K562 (cell line): ENCODE measurements at regions not wholly inside any gene's neighbourhood (a gene's known extent, or its start where the extent isn't known, plus 50 kb on each side); places are given as distances from the start of the nearest gene placed in this dataset.

Experiments used
- ARID3A ChIP-seq: IDR thresholded peaks from 2 replicates; pipeline ENCODE4 v1.6.1; 2012; ENCODE audit warnings: low read depth, low read length, improper control_type of control experiment, borderline replicate concordance
- HDAC1 ChIP-seq, 2 experiments: fragments of 450-650 bp; IDR thresholded peaks; 2 replicates each; pipeline ENCODE4 v1.6.1; 2016 to 2017; ENCODE audit warnings: inconsistent platforms in 1 of 2, mild to moderate bottlenecking in 1 of 2, moderate library complexity in 1 of 2
- MAFG ChIP-seq: fragments of 450-650 bp; conservative IDR thresholded peaks from 2 replicates; pipeline ENCODE4 v1.6.1; 2016; ENCODE audit warnings: missing genetic modification characterization, missing compliant biosample characterization
- MAZ ChIP-seq, 2 experiments: fragments of 450-650 bp in 1 of 2; sonication (generic) in 1 of 2; formaldehyde crosslinking; IDR thresholded peaks in 1 of 2; conservative IDR thresholded peaks in 1 of 2; 2 replicates each; pipeline versions ENCODE4 v1.4.0 to v1.5.0; 2020; ENCODE audit warnings: mild to moderate bottlenecking in 1 of 2, missing genetic modification reagents in 1 of 2
- MLLT1 ChIP-seq, 2 experiments: fragments of 450-650 bp; IDR thresholded peaks; 2 replicates each; pipeline ENCODE4 v1.6.1; 2016
- RUNX1 ChIP-seq: sonication (generic); IDR thresholded peaks from 2 replicates; pipeline ENCODE4 v1.6.1; 2016; ENCODE audit warnings: antibody characterized with exemption, low read depth
- SAFB2 ChIP-seq: fragments of 200-400 bp; formaldehyde crosslinking; IDR thresholded peaks from 2 replicates; pipeline ENCODE4 v1.6.1; 2018; ENCODE audit warnings: borderline replicate concordance, low read length, low read depth, moderate library complexity; ENCODE audit not compliant: severe bottlenecking
- SP2 ChIP-seq: IDR thresholded peaks from 2 replicates; pipeline ENCODE4 v1.6.1; 2011; ENCODE audit warnings: mild to moderate bottlenecking, low read depth, low read length, moderate library complexity; ENCODE audit not compliant: poor library complexity, severe bottlenecking; ENCODE audit errors: extremely low read depth
- SRF ChIP-seq, 2 experiments: fragments of 250-450, 450-650 bp in 1 of 2; sonication (Bioruptor Pico) in 1 of 2; sonication (generic) in 1 of 2; formaldehyde crosslinking; IDR thresholded peaks; 2 replicates each; pipeline versions ENCODE4 v1.5.0 to v1.5.1; 2020 to 2022; ENCODE audit warnings: mild to moderate bottlenecking in 1 of 2, missing genetic modification reagents in 1 of 2
- TOE1 ChIP-seq, 2 experiments: fragments of 450-650 bp in 1 of 2; sonication (generic) in 1 of 2; formaldehyde crosslinking in 1 of 2; IDR thresholded peaks; 2 replicates each; pipeline versions ENCODE4 v1.7.1 to v1.8.0; 2016 to 2022; ENCODE audit warnings: borderline replicate concordance in 2 of 2, mild to moderate bottlenecking in 2 of 2, antibody characterized with exemption in 1 of 2, inconsistent platforms in 1 of 2, low read depth in 1 of 2, missing genetic modification reagents in 1 of 2, moderate library complexity in 1 of 2
- ZBTB12 ChIP-seq: fragments of 250-450 bp; sonication (Bioruptor Pico); IDR thresholded peaks from 2 replicates; pipeline ENCODE4 v1.4.0; 2020
- ZNF239 ChIP-seq: fragments of 250-450 bp; sonication (Bioruptor Pico); IDR thresholded peaks from 2 replicates; pipeline ENCODE4 v1.4.0; 2020; ENCODE audit warnings: mild to moderate bottlenecking
- ZNF354B ChIP-seq: fragments of 250-450 bp; sonication (Bioruptor Pico); IDR thresholded peaks from 2 replicates; pipeline ENCODE4 v1.4.0; 2020
- ZNF561 ChIP-seq: fragments of 450-650 bp; formaldehyde crosslinking; conservative IDR thresholded peaks from 2 replicates; pipeline ENCODE4 v1.4.0; 2020; ENCODE audit warnings: mild to moderate bottlenecking, moderate library complexity
- ZNF695 ChIP-seq: fragments of 450-650 bp; formaldehyde crosslinking; IDR thresholded peaks from 2 replicates; pipeline ENCODE4 v1.4.0; 2020; ENCODE audit warnings: mild to moderate bottlenecking, moderate library complexity
- TF ChIP-seq, protein P1 (sequence below), 2 experiments: fragments of 450-650 bp; IDR thresholded peaks; 2 replicates each; pipeline ENCODE4 v1.6.1; 2018; ENCODE audit warnings: mild to moderate bottlenecking in 2 of 2, low read depth in 1 of 2; ENCODE audit not compliant: partially characterized antibody in 2 of 2
- TF ChIP-seq, protein P2 (sequence below): conservative IDR thresholded peaks from 2 replicates; pipeline ENCODE4 v1.6.1; 2011; ENCODE audit warnings: low read depth, mild to moderate bottlenecking, low read length; ENCODE audit not compliant: control insufficient read depth

GRCh38 chr15:79595995-79596622, 164.0 kb downstream of the MINAR1 start (continued):
- no peak for TF ChIP-seq SP2
- TF ChIP-seq SAFB2 = no peak
- no peak for TF ChIP-seq ZNF561 (CRISPR knock-in tag)
- TF ChIP-seq, protein P1, sequence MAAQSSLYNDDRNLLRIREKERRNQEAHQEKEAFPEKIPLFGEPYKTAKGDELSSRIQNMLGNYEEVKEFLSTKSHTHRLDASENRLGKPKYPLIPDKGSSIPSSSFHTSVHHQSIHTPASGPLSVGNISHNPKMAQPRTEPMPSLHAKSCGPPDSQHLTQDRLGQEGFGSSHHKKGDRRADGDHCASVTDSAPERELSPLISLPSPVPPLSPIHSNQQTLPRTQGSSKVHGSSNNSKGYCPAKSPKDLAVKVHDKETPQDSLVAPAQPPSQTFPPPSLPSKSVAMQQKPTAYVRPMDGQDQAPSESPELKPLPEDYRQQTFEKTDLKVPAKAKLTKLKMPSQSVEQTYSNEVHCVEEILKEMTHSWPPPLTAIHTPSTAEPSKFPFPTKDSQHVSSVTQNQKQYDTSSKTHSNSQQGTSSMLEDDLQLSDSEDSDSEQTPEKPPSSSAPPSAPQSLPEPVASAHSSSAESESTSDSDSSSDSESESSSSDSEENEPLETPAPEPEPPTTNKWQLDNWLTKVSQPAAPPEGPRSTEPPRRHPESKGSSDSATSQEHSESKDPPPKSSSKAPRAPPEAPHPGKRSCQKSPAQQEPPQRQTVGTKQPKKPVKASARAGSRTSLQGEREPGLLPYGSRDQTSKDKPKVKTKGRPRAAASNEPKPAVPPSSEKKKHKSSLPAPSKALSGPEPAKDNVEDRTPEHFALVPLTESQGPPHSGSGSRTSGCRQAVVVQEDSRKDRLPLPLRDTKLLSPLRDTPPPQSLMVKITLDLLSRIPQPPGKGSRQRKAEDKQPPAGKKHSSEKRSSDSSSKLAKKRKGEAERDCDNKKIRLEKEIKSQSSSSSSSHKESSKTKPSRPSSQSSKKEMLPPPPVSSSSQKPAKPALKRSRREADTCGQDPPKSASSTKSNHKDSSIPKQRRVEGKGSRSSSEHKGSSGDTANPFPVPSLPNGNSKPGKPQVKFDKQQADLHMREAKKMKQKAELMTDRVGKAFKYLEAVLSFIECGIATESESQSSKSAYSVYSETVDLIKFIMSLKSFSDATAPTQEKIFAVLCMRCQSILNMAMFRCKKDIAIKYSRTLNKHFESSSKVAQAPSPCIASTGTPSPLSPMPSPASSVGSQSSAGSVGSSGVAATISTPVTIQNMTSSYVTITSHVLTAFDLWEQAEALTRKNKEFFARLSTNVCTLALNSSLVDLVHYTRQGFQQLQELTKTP (IDR thresholded peaks at IDR 0.05; ENCODE audit: low read depth in 1 of 2, partially characterized antibody in 2 of 2) = no peak
- TF ChIP-seq MLLT1 (IDR thresholded peaks at IDR 0.05) = no peak
- peak in 1 of 2 experiments; percentile 60; a peak in 2 of 4 replicates for TF ChIP-seq MAZ (CRISPR knock-in tag; conservative IDR thresholded peaks at IDR 0.05 in 1 of 2, IDR thresholded peaks at IDR 0.05 in 1 of 2)
- no peak for TF ChIP-seq ZNF354B
- TF ChIP-seq, protein P2, sequence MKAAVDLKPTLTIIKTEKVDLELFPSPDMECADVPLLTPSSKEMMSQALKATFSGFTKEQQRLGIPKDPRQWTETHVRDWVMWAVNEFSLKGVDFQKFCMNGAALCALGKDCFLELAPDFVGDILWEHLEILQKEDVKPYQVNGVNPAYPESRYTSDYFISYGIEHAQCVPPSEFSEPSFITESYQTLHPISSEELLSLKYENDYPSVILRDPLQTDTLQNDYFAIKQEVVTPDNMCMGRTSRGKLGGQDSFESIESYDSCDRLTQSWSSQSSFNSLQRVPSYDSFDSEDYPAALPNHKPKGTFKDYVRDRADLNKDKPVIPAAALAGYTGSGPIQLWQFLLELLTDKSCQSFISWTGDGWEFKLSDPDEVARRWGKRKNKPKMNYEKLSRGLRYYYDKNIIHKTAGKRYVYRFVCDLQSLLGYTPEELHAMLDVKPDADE = no peak
- TF ChIP-seq ARID3A = no peak
- no peak for TF ChIP-seq ZNF239 (CRISPR knock-in tag)
- no peak for TF ChIP-seq ZBTB12
- no peak for TF ChIP-seq ZNF695 (CRISPR knock-in tag)
- no peak for TF ChIP-seq RUNX1
- TF ChIP-seq HDAC1 (IDR thresholded peaks at IDR 0.05) = no peak
- peak in 1 of 2 experiments; percentile 23; a peak in 1 of 4 replicates for TF ChIP-seq SRF (CRISPR knock-in tag; IDR thresholded peaks at IDR 0.05)
- TF ChIP-seq TOE1 (IDR thresholded peaks at IDR 0.05; ENCODE audit: borderline replicate concordance) = peak; percentile 94
- no peak for TF ChIP-seq TOE1 (CRISPR knock-in tag; IDR thresholded peaks at IDR 0.05; ENCODE audit: borderline replicate concordance, low read depth)
- TF ChIP-seq MAFG (tag) = no peak
